GM10266 (cell line): ENCODE measurements at regions not wholly inside any gene's neighbourhood (a gene's known extent, or its start where the extent isn't known, plus 50 kb on each side); places are given as distances from the start of the nearest gene placed in this dataset.

ENCODE experiments used
- DNase-seq: peaks from one replicate; pipeline ENCODE4 v3.0.0; 2012; ENCODE audit errors: extremely low spot score
- TF ChIP-seq, protein P1 (sequence below): IDR thresholded peaks from 2 replicates; pipeline ENCODE4 v1.5.1; 2012; ENCODE audit warnings: mild to moderate bottlenecking, low read depth; ENCODE audit not compliant: control insufficient read depth, insufficient read depth; ENCODE audit errors: missing control alignments

DNA sequence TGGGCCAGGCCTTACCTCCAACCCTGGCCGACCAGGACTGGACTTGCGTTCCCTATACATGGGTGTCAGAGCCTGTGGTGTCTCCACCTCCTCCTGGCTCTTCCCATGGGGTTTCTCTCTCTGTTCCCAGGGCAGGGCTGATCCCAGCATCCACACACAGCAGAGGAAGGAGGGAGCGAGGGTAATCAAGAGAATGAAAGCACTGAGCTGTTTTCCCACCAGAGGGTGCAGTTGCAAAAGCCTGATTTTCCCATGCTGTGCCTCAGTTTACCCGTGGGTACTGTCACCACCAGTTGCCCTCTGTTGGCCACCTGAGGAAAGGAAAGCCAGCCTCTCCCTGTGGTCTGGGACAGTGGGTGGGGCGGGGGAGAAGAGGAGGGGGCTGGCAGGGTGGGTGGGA, 249.7 kb upstream of the GSE1 start:
- TF ChIP-seq, protein P1, sequence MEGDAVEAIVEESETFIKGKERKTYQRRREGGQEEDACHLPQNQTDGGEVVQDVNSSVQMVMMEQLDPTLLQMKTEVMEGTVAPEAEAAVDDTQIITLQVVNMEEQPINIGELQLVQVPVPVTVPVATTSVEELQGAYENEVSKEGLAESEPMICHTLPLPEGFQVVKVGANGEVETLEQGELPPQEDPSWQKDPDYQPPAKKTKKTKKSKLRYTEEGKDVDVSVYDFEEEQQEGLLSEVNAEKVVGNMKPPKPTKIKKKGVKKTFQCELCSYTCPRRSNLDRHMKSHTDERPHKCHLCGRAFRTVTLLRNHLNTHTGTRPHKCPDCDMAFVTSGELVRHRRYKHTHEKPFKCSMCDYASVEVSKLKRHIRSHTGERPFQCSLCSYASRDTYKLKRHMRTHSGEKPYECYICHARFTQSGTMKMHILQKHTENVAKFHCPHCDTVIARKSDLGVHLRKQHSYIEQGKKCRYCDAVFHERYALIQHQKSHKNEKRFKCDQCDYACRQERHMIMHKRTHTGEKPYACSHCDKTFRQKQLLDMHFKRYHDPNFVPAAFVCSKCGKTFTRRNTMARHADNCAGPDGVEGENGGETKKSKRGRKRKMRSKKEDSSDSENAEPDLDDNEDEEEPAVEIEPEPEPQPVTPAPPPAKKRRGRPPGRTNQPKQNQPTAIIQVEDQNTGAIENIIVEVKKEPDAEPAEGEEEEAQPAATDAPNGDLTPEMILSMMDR: no peak
- no peak for DNase-seq

DNA sequence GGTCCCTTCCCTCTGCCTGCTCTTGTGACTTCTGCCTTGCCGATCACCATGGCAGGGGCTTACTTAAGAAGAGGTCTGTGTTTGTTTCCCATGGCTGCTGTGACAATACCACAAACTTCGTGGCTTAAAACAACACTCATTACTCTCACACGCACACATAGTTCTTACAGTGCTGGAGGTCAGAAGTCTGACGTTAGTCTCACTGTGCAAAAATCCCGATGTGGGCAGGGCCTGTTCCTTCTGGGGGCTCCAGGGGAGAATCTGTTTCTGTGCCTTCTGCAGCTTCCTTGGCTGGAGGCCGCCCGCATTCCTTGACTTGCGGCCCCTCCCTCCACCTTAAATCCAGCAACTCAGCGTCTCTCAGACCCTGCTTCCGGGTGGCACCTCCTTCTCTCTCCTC, 249.2 kb upstream of the GSE1 start:
- DNase-seq: no peak
- TF ChIP-seq, protein P1: no peak

DNA sequence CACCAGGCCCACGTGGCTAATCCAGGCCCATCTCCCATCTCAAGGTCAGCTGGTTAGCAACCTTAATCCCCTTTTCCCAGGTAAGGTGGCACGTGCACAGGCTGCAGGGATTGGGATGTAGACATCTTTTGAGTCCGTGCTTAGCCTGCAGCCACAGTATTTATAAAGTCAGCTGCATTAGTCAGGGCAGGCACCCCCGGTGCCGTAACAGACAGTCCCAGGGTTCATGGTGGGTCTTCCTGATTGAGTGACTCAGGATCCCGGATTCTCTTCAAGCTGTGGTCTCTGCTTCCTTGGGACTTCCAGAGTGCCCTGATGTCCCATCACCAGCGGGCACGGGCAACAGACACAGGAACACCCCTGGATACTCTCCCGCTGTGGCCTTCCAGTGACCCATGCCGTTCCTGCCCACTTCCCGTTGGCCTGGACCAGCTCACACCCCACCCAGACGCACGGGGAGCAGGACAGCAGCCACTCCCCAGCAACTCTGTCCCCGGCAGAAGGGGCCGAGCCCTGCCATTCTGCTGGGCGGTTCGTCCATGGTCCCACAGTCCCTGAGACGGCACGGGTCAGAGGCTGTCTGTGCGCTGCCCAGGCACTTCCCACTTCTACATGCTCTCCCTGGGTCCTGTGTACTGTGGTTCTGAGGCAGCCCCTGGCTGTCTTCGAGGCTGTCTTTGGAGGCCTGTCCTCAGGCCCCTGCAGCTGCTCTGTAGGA, 248.6 kb upstream of the GSE1 start:
- TF ChIP-seq, protein P1: no peak
- DNase-seq: no peak

DNA sequence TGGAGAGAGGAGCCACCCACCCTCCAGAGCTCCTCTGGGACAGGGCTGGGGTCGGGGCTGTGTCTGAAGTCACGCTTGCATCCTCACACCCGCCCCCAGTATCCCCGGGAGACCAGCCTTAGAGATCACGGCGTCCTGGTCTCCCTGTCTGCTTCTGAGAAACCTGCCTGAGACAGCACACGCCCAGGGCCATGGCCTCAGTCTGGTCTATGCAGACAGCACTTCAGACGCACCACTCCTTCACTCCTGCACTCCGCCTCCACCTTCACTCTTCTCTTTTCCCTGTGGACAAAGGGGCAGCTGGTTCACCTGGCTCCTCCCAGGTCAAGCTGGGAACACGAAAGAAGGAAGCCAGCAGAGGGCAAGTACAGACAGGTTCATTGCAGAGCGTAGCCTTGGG, 248.0 kb upstream of the GSE1 start:
- no peak for DNase-seq
- TF ChIP-seq, protein P1: no peak

DNA sequence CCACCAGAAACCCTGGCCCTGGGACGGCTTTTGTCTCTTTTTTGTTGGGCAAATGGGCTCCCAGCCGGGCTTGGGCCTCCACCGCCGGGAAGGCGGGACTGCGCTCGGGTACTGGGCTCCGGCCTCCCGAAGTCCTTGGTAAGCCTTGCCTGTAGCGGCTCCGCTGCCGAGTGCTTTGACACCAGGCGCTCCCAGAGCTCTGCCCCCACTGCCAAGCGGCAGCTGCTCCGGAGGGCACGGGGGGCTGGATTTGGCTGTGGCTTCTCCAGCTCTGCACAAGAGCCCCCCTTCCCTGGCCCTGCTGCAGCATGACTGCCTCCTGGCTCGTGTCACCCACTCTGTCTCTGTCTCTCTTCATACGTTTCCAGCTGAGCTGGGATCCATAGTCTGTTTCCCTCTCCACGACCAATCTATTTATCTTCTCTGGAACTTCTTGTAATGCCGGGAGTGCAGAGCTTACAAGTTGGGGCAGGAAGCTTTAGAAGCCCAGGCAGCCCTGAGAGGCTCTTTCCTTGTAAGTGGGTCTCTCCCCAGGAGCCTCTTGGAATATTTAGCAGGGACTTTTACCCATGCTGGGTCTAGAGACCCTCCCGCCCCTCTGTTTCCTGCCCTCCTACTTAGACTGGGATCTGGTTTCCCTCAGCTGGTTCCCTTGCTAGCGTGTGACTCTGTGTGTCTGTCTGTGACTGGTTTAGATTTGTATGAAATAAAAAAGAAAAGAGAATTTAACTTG, 246.9 kb upstream of the GSE1 start:
- no peak for DNase-seq
- TF ChIP-seq, protein P1: no peak

DNA sequence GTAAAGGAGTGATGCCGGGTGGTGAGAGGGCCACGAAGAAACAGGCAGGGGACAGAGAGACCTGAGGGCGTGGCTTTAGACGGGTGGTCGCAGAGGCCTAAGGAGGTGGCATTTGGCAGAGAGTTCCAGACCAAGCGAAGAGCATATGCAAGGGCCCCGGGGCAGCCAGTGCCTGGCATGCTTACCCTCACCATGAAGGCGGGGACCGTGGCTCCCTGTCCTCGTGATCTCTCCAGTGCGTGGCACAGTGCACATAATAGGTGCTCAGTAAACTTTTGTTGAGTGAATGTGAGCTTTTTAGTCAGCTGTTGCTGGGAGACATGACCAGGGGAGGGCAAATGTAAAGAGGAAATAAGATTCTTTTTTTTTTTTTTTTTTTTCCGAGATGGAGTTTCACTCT, 245.6 kb upstream of the GSE1 start:
- no peak for DNase-seq
- TF ChIP-seq, protein P1: no peak

DNA sequence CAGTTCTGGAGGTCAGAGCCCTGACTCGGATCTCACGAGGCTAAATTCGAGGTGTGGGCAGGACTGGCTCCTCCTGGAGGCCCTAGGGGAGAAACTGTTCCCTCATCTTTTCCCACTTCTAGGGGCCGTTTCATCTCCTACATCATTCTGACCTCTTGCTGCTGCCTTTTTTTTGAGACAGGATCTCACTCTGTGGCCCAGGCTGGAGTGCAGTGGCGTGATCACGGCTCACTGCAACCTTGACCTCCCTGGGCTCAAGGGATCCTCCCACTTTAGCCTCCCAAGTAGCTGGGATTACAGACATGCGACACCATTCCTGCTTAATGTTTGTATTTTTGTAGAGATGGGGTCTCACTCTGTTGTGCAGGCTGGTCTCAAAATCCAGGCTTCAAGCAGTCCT, 244.1 kb upstream of the GSE1 start:
- TF ChIP-seq, protein P1: no peak
- no peak for DNase-seq
